HG02588 (cell line): ENCODE measurements at regions not wholly inside any gene's neighbourhood (a gene's known extent, or its start where the extent isn't known, plus 50 kb on each side); places are given as distances from the start of the nearest gene placed in this dataset.

Experiments
- ATAC-seq: cut with Tn5 transposase; IDR thresholded peaks from one replicate; pipeline ENCODE4 v1.9.1; 2021; ENCODE audit warnings: mild to moderate bottlenecking, moderate library complexity; ENCODE audit not compliant: unreplicated experiment

GRCh38 chr11:23542816-23543215 lies 682.5 kb upstream of the CCDC179 start:
- ATAC-seq = no peak

- ATAC-seq = no peak
Measured at GRCh38 chr11:23543651-23544222, 683.5 kb upstream of the CCDC179 start.

- ATAC-seq = no peak
Measured at GRCh38 chr11:23551706-23552105, 691.4 kb upstream of the CCDC179 start.

GRCh38 chr11:23554002-23554401 lies 693.7 kb upstream of the CCDC179 start:
- ATAC-seq = no peak

GRCh38 chr11:23555085-23555484 lies 694.8 kb upstream of the CCDC179 start:
- ATAC-seq = no peak

- ATAC-seq = no peak
Measured at GRCh38 chr11:23556163-23556750, 696.0 kb upstream of the CCDC179 start.

- no peak for ATAC-seq
Measured at GRCh38 chr11:23563591-23563990, 703.3 kb upstream of the CCDC179 start.

- no peak for ATAC-seq
Measured at GRCh38 chr11:23564370-23564769, 704.1 kb upstream of the CCDC179 start.

GRCh38 chr11:23569134-23569533 lies 708.9 kb upstream of the CCDC179 start:
- no peak for ATAC-seq

- peak; percentile 77 for ATAC-seq
Measured at GRCh38 chr11:23569547-23569946, 709.3 kb upstream of the CCDC179 start.

GRCh38 chr11:23570828-23571227 lies 710.6 kb upstream of the CCDC179 start:
- ATAC-seq = no peak

- no peak for ATAC-seq
Measured at GRCh38 chr11:23573429-23573828, 713.2 kb upstream of the CCDC179 start.

- ATAC-seq = no peak
Measured at GRCh38 chr11:23574149-23574548, 713.9 kb upstream of the CCDC179 start.

- ATAC-seq = no peak
Measured at GRCh38 chr11:23577296-23577695, 717.0 kb upstream of the CCDC179 start.

- ATAC-seq = no peak
Measured at GRCh38 chr11:23585416-23586104, 725.3 kb upstream of the CCDC179 start.

- no peak for ATAC-seq
Measured at GRCh38 chr11:23586173-23586572, 725.9 kb upstream of the CCDC179 start.

GRCh38 chr11:23590596-23591308 lies 730.5 kb upstream of the CCDC179 start:
- no peak for ATAC-seq

GRCh38 chr11:23594755-23595154 lies 734.5 kb upstream of the CCDC179 start:
- no peak for ATAC-seq

- ATAC-seq = no peak
Measured at GRCh38 chr11:23604966-23605365, 744.7 kb upstream of the CCDC179 start.

GRCh38 chr11:23606191-23606590 lies 745.9 kb upstream of the CCDC179 start:
- ATAC-seq = no peak

- no peak for ATAC-seq
Measured at GRCh38 chr11:23611726-23612125, 751.5 kb upstream of the CCDC179 start.

- no peak for ATAC-seq
Measured at GRCh38 chr11:23620617-23621016, 760.3 kb upstream of the CCDC179 start.
